HepG2 (cell line): ENCODE measurements at regions not wholly inside any gene's neighbourhood (a gene's known extent, or its start where the extent isn't known, plus 50 kb on each side); places are given as distances from the start of the nearest gene placed in this dataset.

Source experiments
- IKZF5 ChIP-seq: IDR thresholded peaks from 2 replicates; pipeline ENCODE4 v1.6.1; 2018; ENCODE audit warnings: missing genetic modification reagents, mild to moderate bottlenecking, missing compliant biosample characterization
- PBX2 ChIP-seq: IDR thresholded peaks from 2 replicates; pipeline ENCODE4 v1.6.1; 2016; ENCODE audit warnings: control low read depth
- REXO4 ChIP-seq: sonication (generic); formaldehyde crosslinking; IDR thresholded peaks from 2 replicates; pipeline ENCODE4 v1.8.0; 2022; ENCODE audit warnings: missing genetic modification reagents, mild to moderate bottlenecking, borderline replicate concordance
- SMAD3 ChIP-seq: sonication (generic); formaldehyde crosslinking; IDR thresholded peaks from 2 replicates; pipeline ENCODE4 v1.4.0; 2020; ENCODE audit warnings: missing genetic modification reagents
- TEAD2 ChIP-seq: sonication (generic); formaldehyde crosslinking; IDR thresholded peaks from 2 replicates; pipeline ENCODE4 v1.9.0; 2021; ENCODE audit warnings: missing genetic modification reagents
- TFE3 ChIP-seq: IDR thresholded peaks from 2 replicates; pipeline ENCODE4 v1.6.1; 2016
- TRIM22 ChIP-seq: fragments of 450-650 bp; IDR thresholded peaks from 2 replicates; pipeline ENCODE4 v1.6.1; 2017
- ZBTB20 ChIP-seq: sonication (generic); formaldehyde crosslinking; IDR thresholded peaks from 2 replicates; pipeline ENCODE4 v1.8.1; 2023; ENCODE audit warnings: missing genetic modification reagents, low read depth, mild to moderate bottlenecking, borderline replicate concordance
- ZBTB39 ChIP-seq: sonication (generic); formaldehyde crosslinking; IDR thresholded peaks from 2 replicates; pipeline ENCODE4 v1.5.0; 2020; ENCODE audit warnings: missing genetic modification reagents
- ZNF160 ChIP-seq: sonication (generic); formaldehyde crosslinking; IDR thresholded peaks from 2 replicates; pipeline ENCODE4 v1.8.0; 2022; ENCODE audit warnings: mild to moderate bottlenecking, inconsistent platforms, missing genetic modification reagents
- ZNF550 ChIP-seq: sonication (generic); formaldehyde crosslinking; IDR thresholded peaks from 2 replicates; pipeline ENCODE4 v1.4.0; 2020; ENCODE audit warnings: mild to moderate bottlenecking, missing genetic modification reagents, borderline replicate concordance
- ZNF616 ChIP-seq: sonication (generic); formaldehyde crosslinking; IDR thresholded peaks from 2 replicates; pipeline ENCODE4 v1.5.0; 2020; ENCODE audit warnings: low read depth, mild to moderate bottlenecking, missing genetic modification reagents
- ZNF619 ChIP-seq: sonication (generic); formaldehyde crosslinking; IDR thresholded peaks from 2 replicates; pipeline ENCODE4 v1.4.0; 2020; ENCODE audit warnings: mild to moderate bottlenecking, missing genetic modification reagents
- ZNF761 ChIP-seq: sonication (generic); formaldehyde crosslinking; conservative IDR thresholded peaks from 2 replicates; pipeline ENCODE4 v1.4.0; 2020; ENCODE audit warnings: mild to moderate bottlenecking, missing genetic modification reagents
- ZUFSP ChIP-seq: sonication (generic); formaldehyde crosslinking; IDR thresholded peaks from 2 replicates; pipeline ENCODE4 v1.9.0; 2021; ENCODE audit warnings: missing genetic modification reagents, mild to moderate bottlenecking, borderline replicate concordance
- ZXDC ChIP-seq: sonication (generic); formaldehyde crosslinking; IDR thresholded peaks from 2 replicates; pipeline ENCODE4 v1.5.0; 2020; ENCODE audit warnings: mild to moderate bottlenecking, missing genetic modification reagents

GRCh38 chr2:42925742-42926433 lies 133.5 kb upstream of the HAAO start (continued):
- TF ChIP-seq ZNF619 (no peak), ZUFSP (CRISPR knock-in tag) (no peak), TEAD2 (no peak), ZBTB20 (no peak), PBX2 (0 out of 2 replicates have a peak, but pooled peaks have one; percentile 36), ZNF160 (CRISPR knock-in tag) (0 out of 2 replicates have a peak, but pooled peaks have one; percentile 10), ZXDC (0 out of 2 replicates have a peak, but pooled peaks have one; percentile 18), TRIM22 (no peak), ZBTB39 (no peak), IKZF5 (CRISPR knock-in tag) (no peak; the same call in 1 of the 2 replicates), TFE3 (CRISPR knock-in tag) (no peak; the same call in 1 of the 2 replicates), ZNF761 (CRISPR knock-in tag) (peak; percentile 24; the same call in 1 of the 2 replicates), REXO4 (CRISPR knock-in tag) (no peak), ZNF550 (CRISPR knock-in tag) (0 out of 2 replicates have a peak, but pooled peaks have one; percentile 59), ZNF616 (CRISPR knock-in tag) (no peak), SMAD3 (CRISPR knock-in tag) (no peak)
